ENCODE measurements at regions not wholly inside any gene's neighbourhood (a gene's known extent, or its start where the extent isn't known, plus 50 kb on each side); places are given as distances from the start of the nearest gene placed in this dataset.

DNA sequence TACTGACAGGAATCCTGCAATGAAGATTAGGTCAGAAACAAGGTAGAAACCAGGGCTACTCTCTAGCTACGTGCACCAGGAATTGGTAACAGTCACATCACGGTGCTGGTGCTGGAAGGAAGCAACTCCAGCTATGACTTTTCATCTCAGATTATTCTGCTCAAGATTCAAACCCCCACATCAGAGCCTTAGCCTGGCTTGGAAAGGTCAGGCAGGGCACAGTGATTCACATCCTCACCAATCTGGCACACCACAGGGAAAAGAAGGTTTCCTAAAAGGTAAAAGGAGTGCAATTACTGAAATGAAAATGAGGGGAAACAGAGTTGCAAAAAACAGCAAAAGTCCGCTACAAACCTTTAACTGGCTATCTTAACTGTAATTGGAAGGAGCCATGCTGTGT is 240.2 kb upstream of the NPSR1 start:
- in situ Hi-C loops (cut with MboI; ENCODE audit: low pct_ligation_motif_present in 1 of 4, low pct_unique_long_range_greater_than_20kb in 1 of 4, low sequenced_read_pairs in 3 of 4) (no loop called here), intact Hi-C loops (cut with DNase I; ENCODE audit: low total_unique reads) (no loop called here)
- H3K27ac ChIP-seq = no peak overlapping the region
- no peaks in the 10 kb centered on the region for H3K36me3 ChIP-seq
- H3K27me3 ChIP-seq = no peaks in the 10 kb centered on the region
- 45 to 61% methylated on average over 3 of the region's 3 CpGs for whole genome bisulfite sequencing, 2 donors (ENCODE audit: low coverage in 1 of 2)
- H3K4me1 ChIP-seq = no peaks in the 10 kb centered on the region
- no peak for TF ChIP-seq EP300 (IDR thresholded peaks at IDR 0.05; ENCODE audit: low read depth)
- TF ChIP-seq, protein P1, sequence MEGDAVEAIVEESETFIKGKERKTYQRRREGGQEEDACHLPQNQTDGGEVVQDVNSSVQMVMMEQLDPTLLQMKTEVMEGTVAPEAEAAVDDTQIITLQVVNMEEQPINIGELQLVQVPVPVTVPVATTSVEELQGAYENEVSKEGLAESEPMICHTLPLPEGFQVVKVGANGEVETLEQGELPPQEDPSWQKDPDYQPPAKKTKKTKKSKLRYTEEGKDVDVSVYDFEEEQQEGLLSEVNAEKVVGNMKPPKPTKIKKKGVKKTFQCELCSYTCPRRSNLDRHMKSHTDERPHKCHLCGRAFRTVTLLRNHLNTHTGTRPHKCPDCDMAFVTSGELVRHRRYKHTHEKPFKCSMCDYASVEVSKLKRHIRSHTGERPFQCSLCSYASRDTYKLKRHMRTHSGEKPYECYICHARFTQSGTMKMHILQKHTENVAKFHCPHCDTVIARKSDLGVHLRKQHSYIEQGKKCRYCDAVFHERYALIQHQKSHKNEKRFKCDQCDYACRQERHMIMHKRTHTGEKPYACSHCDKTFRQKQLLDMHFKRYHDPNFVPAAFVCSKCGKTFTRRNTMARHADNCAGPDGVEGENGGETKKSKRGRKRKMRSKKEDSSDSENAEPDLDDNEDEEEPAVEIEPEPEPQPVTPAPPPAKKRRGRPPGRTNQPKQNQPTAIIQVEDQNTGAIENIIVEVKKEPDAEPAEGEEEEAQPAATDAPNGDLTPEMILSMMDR (IDR thresholded peaks at IDR 0.05) = no peak
- no peak for TF ChIP-seq POLR2AphosphoS5 (IDR thresholded peaks at IDR 0.05)
- TF ChIP-seq POLR2A (IDR thresholded peaks at IDR 0.05) = no peak
- no peaks in the 10 kb centered on the region for H3K9me3 ChIP-seq
- DNase-seq = no peak
- H3K4me3 ChIP-seq = no peak overlapping the region

DNA sequence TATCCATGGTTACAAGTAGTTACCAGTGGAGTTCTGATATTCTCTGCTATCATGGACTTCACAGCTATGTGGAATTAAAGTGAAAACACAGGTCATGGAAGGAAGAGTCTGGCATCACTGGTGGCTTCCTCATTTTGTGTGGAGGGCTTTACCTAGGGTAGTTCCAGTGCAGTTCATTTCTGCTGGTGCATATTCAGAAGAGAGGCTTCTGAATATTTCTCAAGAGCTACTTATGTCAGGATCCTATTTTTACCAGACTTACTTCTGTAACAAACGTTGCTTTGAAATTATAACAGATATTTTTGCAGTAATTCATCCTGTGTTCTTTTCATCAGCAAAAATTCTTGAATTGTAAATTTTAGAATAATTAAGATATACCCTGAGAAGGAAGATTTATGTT is 236.5 kb upstream of the NPSR1 start:
- no peak overlapping the region for H3K27ac ChIP-seq
- H3K4me3 ChIP-seq = no peak overlapping the region
- 44 to 50% methylated on average over 1 of the region's 1 CpG for WGBS, 2 donors (ENCODE audit: low coverage in 1 of 2)
- intact Hi-C loops (cut with DNase I; ENCODE audit: low total_unique reads) = no loop called here
- TF ChIP-seq POLR2AphosphoS5 (IDR thresholded peaks at IDR 0.05) (no peak), POLR2A (IDR thresholded peaks at IDR 0.05) (no peak), EP300 (IDR thresholded peaks at IDR 0.05; ENCODE audit: low read depth) (no peak)
- TF ChIP-seq, protein P1 (IDR thresholded peaks at IDR 0.05) = no peak
- in situ Hi-C loops (cut with MboI; ENCODE audit: low pct_ligation_motif_present in 1 of 4, low pct_unique_long_range_greater_than_20kb in 1 of 4, low sequenced_read_pairs in 3 of 4) = no loop called here
- H3K36me3 ChIP-seq = no peaks in the 10 kb centered on the region
- H3K4me1 ChIP-seq = no peaks in the 10 kb centered on the region
- H3K27me3 ChIP-seq = no peaks in the 10 kb centered on the region
- no peak for DNase-seq
- no peaks in the 10 kb centered on the region for H3K9me3 ChIP-seq

DNA sequence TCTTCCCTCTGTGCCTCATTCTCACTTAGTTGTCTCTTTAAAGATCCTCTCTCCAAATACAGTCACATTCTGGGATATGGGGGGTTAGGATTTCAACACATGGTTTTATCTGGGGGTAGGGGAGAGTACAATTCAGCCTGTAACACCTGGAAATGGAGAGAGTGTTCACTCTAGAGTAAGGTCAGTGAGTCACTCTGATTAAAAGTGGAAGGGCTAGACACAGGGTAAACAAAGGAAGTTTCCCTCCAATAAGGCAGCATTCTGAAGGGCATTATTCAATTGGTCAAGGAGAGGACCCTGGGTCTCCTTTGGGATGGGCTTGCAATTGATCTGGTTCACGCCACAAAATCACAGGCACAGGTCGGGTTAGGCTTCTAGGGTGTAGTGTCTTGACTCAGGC is 232.8 kb upstream of the NPSR1 start:
- 67 to 69% methylated on average over 1 to 2 of the region's 2 CpGs for WGBS, 2 donors (ENCODE audit: low coverage in 1 of 2)
- intact Hi-C loops (cut with DNase I; ENCODE audit: low total_unique reads) (no loop called here), in situ Hi-C loops (cut with MboI; ENCODE audit: low pct_ligation_motif_present in 1 of 4, low pct_unique_long_range_greater_than_20kb in 1 of 4, low sequenced_read_pairs in 3 of 4) (no loop called here)
- Histone ChIP-seq H3K9me3 (no peaks in the 10 kb centered on the region), H3K27me3 (no peaks in the 10 kb centered on the region), H3K27ac (no peak overlapping the region), H3K4me3 (no peak overlapping the region), H3K4me1 (no peaks in the 10 kb centered on the region), H3K36me3 (no peaks in the 10 kb centered on the region)
- TF ChIP-seq, protein P1 (IDR thresholded peaks at IDR 0.05) = no peak
- TF ChIP-seq EP300 (IDR thresholded peaks at IDR 0.05; ENCODE audit: low read depth) (no peak), POLR2AphosphoS5 (IDR thresholded peaks at IDR 0.05) (no peak), POLR2A (IDR thresholded peaks at IDR 0.05) (no peak)
- no peak for DNase-seq

DNA sequence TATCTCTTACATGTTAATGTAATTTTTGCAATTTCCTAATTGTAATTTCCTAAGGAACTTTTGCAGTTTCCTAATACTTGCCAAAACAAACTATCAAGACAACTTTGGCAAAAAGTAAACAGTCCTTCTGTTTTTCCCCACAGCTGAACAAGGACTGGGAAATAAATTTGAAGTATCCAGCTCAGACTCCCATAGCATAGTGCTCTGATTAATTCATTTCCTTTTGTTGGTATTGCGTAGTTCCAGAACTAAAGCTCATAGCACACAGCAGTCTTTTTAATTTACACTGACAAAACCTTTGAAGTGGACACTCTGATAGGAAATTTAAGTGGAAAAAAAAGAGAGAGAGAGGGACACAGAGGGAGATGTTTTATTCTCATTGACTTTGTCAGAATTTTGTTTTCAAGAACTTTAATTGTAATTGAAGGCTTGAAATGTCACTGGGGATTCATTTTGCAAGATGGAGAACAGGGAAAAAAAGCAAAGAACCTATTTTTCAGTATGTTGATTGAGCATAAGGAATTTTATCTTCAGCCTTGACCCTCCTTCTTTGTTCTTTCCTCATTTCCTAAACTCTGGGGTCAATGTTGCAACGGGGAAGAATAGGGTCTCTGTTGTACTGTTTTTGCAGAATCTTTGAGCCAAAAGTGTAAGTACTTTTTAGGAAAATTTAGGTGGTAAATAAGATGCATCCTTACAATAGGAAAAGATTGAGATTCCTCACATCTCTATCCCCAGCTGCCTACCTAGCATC is 232.2 kb upstream of the NPSR1 start:
- H3K27ac ChIP-seq = no peak overlapping the region
- no peaks in the 10 kb centered on the region for H3K9me3 ChIP-seq
- intact Hi-C loops (cut with DNase I; ENCODE audit: low total_unique reads) = no loop called here
- 60 to 64% methylated on average over 2 of the region's 2 CpGs for WGBS, 2 donors (ENCODE audit: low coverage in 1 of 2)
- TF ChIP-seq, protein P1 (IDR thresholded peaks at IDR 0.05) = no peak
- no peak for TF ChIP-seq POLR2A (IDR thresholded peaks at IDR 0.05)
- TF ChIP-seq POLR2AphosphoS5 (IDR thresholded peaks at IDR 0.05) = no peak
- TF ChIP-seq EP300 (IDR thresholded peaks at IDR 0.05; ENCODE audit: low read depth) = no peak
- no peaks in the 10 kb centered on the region for H3K4me1 ChIP-seq
- no peaks in the 10 kb centered on the region for H3K27me3 ChIP-seq
- no peak for DNase-seq
- H3K4me3 ChIP-seq = no peak overlapping the region
- no peaks in the 10 kb centered on the region for H3K36me3 ChIP-seq
- in situ Hi-C loops (cut with MboI; ENCODE audit: low pct_ligation_motif_present in 1 of 4, low pct_unique_long_range_greater_than_20kb in 1 of 4, low sequenced_read_pairs in 3 of 4) = no loop called here

Data from transverse colon (tissue), 4 donors.